GM13976 (cell line): ENCODE measurements at regions not wholly inside any gene's neighbourhood (a gene's known extent, or its start where the extent isn't known, plus 50 kb on each side); places are given as distances from the start of the nearest gene placed in this dataset.

Source experiments
- DNase-seq: peaks from one replicate; pipeline ENCODE4 v3.0.0; 2012; ENCODE audit warnings: low spot score
- in situ Hi-C: fragments of 300-500 bp; cut with MboI; formaldehyde crosslinking; loops from one replicate; pipeline ENCODE4 v1.12.0; 2022; ENCODE audit warnings: low sequenced_read_pairs, mixed read lengths, inconsistent platforms; ENCODE audit not compliant: unreplicated experiment
- TF ChIP-seq, protein P1 (sequence below): IDR thresholded peaks from 2 replicates; pipeline ENCODE4 v1.5.1; 2012; ENCODE audit warnings: borderline replicate concordance, mild to moderate bottlenecking; ENCODE audit not compliant: insufficient read depth; ENCODE audit errors: extremely low read depth, missing control alignments, control extremely low read depth

DNA sequence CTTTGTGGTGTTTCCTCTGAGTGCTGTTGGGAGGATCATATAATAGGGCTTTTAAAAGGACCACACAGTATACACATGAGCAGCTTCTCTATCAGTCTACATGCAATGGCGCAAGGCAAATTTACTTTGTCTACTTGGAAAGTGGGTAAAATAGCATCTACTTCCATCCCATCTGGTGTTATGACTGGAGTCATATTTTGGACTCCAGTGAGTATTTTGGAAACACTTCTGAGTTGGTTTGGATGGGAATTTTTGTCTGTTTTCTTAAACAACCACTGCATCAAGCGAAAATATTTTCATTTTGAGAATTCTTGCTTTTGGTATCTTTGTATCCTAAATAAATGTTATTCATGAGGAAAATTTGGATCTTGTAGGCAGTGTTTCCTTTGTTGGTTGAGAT, 220.8 kb downstream of the NMUR2 start:
- DNase-seq = no peak
- in situ Hi-C loops = no loop called here
- TF ChIP-seq, protein P1, sequence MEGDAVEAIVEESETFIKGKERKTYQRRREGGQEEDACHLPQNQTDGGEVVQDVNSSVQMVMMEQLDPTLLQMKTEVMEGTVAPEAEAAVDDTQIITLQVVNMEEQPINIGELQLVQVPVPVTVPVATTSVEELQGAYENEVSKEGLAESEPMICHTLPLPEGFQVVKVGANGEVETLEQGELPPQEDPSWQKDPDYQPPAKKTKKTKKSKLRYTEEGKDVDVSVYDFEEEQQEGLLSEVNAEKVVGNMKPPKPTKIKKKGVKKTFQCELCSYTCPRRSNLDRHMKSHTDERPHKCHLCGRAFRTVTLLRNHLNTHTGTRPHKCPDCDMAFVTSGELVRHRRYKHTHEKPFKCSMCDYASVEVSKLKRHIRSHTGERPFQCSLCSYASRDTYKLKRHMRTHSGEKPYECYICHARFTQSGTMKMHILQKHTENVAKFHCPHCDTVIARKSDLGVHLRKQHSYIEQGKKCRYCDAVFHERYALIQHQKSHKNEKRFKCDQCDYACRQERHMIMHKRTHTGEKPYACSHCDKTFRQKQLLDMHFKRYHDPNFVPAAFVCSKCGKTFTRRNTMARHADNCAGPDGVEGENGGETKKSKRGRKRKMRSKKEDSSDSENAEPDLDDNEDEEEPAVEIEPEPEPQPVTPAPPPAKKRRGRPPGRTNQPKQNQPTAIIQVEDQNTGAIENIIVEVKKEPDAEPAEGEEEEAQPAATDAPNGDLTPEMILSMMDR = no peak

DNA sequence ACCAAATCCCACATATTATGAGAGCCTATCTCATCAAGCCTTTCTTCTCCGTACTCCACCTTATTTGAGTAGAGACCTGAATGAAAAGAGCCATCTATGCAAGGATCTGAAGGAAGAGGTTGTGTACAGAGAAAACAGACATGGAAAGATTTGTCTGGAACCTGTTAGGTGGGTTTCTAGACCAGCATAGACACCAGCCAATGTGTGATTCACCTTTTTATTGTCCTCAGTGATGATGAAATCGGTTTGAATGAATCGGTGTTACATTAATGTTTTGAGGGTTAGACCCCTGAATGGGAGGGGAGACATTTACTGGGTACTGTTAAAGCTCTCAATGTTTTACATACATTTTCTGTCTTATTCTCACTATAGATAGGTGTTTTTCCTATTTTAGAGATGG, 223.6 kb downstream of the NMUR2 start:
- TF ChIP-seq, protein P1 = no peak
- in situ Hi-C loops = no loop called here
- DNase-seq = no peak

DNA sequence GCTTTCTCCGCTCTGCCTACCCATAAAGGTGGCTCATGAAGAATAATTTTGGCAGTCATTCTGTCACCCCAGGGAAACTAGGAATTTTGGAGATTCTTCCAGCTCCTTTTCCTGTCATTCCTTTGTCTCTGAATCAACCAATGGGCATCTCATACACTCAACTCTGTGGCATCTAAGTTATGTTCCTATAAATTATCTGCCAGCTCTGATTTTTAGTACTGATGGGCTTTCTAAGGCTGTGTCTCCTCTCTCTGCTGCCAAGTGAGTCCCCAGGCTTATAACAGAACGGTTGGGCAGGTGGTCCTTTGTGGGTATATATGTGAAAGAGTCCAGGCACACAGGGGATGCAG, 226.8 kb downstream of the NMUR2 start:
- TF ChIP-seq, protein P1 = no peak

DNA sequence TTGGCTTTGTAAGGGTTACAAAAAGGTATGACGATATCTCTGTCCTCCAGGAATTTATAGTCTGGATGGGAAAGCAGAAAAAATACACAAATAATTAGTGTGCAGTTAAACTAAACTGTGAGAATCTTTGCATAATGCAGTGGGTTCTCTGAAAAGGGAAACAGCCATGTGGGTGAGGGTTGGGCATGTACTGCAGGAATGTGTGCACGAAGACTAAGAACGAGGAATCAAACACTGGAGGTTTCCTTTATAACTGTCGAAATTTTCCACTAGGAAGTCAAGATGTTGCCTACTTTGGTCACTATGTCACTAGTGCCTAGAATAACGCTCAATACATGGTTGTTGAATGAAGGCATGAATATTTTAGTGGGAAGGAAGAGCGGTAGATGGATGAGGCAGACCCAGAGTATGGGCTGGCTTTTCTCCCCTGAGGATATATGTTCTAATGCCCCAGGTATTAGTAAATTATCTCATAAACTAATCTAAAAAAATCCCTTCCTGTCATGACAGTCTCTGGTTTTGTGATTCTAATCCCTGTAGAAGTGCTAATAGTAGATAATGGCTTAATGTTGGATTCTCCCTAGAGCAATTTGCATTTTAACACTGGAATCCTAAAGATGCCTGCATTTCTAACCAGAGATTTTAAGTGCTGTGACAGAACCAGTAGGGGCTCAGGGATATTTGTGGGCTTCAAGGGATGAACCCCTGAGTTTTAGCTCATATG, 227.3 kb downstream of the NMUR2 start:
- TF ChIP-seq, protein P1 = no peak
- in situ Hi-C loops = no loop called here
- no peak for DNase-seq

More for the DNA sequence above, 226.8 kb downstream of the NMUR2 start:
- DNase-seq = no peak
- in situ Hi-C loops = no loop called here

DNA sequence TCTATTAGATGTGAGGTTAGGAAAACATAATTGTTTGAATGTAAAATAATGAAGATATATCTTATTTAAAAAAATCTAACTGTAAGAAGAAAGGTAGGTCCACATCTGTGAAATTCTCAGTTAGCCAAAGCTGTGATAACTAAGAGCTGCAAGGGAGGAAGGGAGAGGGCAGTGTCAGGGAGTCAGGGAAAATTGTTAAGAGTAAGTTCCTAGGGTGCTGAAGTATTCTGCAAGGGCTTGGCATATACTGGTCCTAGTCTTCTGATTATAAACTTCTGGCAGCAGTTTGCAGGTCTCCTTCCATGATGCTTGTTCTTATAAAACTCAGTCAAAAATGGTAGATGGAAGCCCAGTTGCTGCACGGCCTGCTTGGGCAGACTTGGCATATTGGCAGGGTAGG, 233.2 kb downstream of the NMUR2 start:
- no peak for DNase-seq
- TF ChIP-seq, protein P1 = no peak
- in situ Hi-C loops = no loop called here

DNA sequence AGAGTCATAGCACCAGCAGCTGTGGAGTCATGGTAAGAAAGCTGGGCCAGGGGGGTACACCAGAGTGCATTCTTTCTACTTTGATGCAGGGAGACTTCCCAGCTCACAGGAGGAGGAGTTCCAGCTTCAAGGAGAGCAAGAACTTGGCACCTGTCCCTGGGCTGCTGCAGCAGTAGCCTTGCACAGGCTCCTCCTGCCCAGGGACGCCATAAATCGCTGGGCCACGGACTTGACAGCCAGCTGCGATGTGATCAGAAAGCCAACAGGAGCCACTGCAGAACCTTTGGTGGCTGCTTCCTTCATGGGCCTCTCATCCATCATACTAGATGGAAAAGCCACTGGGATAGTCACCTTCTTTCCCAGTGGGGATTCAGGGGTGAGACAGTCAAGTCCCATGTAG, 234.7 kb downstream of the NMUR2 start:
- no peak for DNase-seq
- in situ Hi-C loops = no loop called here
- TF ChIP-seq, protein P1 = no peak
